Islet precursor cell (in vitro differentiated cells): ENCODE measurements at regions not wholly inside any gene's neighbourhood (a gene's known extent, or its start where the extent isn't known, plus 50 kb on each side); places are given as distances from the start of the nearest gene placed in this dataset.

Source experiments
- DNase-seq: peaks from one replicate; pipeline ENCODE4 v3.0.0-alpha.2; 2018

DNA sequence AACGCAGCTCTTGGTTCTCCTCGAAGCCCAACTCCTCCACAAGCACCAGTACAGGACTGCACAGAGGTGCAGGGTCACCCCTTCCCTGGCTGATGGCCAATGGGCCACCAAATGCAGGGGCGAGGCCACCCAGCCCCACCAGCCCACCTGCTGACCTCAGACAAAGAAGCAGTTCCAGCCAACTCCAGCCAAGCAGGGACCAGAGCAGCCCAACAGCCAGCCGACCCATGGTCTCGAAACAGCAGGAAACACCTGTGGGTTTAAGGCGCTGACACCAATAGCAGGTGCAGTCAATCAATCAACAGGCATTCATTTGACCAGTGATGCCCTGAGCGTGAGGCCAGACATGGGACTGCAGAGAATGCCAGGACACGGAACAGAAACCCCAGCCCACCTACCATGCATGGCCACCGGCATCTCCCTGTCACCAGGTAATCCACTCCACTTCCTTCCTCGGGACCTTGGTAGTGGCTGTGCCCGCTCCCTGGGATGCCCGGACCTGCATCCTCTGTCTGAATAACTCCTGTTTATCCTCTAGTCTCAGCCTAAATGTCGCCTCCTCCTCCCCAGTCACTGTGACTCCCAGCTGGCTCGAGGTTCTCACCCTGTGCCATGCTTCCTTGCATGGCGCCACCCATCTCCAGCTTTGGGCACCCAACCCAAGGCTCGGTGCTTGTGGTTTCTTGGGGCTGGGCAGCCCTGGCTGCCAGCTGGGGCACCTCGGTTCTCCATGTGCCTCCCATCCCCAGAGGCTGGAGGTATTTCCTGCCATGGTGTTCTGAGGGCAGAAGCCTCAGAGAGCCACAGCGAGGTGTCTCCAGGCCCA is 1475.4 kb downstream of the BRD1 start:
- no peak for DNase-seq

DNA sequence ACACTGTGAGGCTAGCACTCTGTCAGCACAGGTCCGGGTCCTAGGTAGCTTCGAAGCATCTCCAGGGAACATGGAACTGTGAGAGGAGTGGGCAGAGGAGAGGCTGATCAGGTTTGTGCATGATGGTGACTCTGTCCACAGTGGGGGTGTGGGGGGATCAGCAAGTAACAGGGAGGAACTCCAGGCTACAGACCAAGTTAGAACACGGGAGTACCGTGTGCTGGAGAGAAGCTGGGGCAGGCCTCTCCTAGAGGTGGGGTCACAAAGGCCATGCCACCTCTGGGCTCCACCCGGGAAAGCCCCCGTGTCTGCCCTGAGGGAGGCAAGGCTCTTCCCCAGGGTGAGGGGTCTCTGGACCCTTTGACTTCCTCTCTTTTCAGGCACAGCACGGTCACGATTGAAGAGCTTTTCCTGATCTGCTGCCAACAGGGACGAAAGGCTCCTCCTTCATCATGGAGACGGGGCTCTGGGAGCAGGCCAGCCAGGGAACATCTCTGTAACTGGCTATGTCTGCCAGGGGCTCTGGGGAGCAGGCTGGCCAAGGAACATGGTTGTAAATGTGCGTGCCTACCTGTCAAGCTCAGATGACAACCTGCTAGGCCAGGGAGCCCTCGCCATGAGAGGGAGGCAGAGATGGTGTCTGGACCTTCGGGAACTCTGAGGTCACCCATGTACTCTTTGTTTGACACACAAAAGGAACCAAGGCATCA is 1476.1 kb downstream of the BRD1 start:
- DNase-seq = no peak

DNA sequence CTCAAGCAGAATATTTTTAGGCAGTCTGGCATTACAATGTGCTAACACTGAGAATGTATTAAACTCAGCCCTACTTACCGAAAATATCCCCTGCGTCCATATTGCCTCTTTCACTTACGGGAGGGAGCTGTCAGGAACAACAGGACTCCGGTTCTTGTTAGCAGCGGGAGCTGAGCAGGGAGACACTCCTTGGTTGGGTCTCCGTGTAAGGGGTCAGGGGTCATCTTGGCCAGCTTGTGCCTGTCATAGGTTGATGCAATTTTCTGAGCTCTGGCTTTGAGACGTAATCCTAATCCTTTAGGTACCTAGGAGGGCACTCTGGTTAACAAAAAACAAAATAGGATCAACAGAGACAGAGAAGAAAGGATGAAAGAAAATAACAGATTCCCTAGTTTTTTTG is 1477.2 kb downstream of the BRD1 start:
- DNase-seq = no peak

DNA sequence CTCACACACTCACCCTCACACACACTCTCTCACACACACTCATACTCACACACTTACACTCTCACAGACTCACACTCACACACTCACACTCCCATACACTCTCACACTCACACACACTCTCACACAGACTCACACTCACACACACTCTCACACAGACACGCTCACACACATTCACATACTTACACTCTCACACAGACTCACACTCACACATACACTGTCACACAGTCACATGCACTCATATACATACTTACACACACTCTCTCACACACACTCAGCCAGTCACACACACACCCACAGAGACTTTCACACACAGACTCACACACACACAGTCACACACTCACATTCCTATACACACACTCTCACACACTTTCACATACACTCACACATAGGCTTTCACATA is 1478.8 kb downstream of the BRD1 start:
- DNase-seq = no peak

DNA sequence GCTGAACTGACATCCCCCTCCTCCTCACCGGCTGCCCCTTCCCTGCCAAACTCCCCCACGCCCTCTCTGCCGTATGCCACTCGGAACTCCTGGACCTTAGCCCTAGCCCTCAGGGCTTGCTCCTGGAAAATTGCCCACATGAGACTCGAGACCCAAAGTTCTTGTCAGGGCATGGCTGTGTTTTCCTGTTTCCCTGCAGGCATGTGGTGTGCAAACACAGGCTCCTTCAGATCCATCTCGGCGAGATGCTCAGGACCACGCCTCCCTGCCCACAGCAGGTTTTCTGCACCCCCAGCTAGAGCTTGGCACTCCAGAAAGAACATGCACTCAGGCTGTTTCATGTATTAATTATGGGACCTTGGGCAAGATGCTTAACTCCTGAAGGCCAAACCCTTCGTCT is 1480.4 kb downstream of the BRD1 start:
- DNase-seq = no peak

DNA sequence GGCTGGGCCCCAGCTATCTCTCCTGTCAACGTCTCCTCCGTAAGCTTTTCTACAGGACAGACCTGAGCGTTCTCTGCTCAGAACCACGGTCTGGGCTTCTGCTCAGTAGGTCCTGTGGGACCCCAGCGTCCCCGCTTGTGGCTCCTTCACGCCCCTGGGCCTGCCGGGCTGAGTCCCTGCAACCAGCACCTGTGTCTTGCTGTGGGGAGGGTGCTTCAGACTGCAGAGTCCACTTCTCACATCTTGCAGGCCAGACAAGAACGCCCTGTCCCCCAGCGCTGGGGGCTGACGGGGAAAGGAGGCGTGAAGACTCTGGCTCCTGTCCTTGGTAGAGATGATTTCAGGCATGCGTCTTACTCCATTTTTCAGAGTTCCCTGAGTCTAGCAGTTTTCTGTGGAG is 1480.8 kb downstream of the BRD1 start:
- no peak for DNase-seq

DNA sequence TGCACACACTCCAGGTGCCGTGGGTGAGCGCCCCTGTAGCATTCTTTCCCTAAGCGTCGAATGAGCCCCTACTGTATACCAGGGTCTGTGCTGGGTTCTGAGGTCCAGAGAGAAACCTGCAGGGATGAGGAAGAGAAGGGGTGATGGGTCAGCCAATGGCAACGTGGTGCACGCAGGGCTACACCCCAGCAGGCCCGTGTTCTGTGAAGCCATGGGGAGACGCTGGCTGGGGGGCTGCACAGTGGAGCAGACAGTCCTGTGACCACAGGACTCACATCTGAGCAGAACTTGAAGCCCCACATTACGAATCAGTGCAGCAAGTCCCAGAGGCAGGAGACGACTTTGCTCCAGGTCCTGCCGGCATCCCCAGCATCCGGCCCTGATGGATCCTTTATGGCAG is 1481.4 kb downstream of the BRD1 start:
- no peak for DNase-seq

DNA sequence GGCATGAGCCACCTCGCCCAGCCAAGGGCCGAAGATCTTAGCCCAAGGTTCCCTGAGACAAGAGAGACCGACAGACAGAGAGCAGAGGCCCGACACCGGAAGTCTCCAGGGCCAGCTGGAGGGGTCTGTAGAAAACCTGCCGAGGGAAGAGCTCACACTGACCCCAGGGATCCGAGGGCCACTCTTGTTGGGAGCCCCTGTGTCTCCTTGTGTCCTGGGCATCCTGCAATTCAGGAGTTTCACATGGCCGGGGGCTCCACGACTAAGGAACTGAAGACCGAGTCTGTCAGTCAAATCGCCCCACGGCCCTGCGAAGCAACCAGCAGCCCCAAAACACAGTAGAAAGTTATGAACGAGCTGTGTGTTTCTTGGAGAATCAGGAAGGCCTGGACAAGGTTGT is 1482.0 kb downstream of the BRD1 start:
- DNase-seq = no peak

DNA sequence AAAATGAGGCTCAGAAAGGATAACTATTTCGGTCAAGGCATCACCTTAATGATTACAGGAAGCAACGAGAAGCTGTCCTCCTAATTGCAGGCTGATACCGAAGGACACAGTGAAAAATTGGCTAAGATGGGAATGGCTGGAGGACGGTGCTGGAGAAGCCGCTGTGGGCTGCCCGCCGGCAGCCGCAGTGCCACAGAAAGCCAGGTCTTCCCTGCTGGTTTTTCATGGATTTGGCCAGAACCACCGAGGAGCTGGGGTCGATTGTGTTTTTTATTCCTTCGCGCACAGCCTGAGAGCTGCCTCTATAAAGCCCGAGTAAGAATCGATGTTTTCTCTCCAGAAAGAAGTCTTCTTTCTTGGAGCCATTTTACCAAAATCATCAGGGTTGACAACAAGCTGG is 1484.2 kb downstream of the BRD1 start:
- DNase-seq = no peak

DNA sequence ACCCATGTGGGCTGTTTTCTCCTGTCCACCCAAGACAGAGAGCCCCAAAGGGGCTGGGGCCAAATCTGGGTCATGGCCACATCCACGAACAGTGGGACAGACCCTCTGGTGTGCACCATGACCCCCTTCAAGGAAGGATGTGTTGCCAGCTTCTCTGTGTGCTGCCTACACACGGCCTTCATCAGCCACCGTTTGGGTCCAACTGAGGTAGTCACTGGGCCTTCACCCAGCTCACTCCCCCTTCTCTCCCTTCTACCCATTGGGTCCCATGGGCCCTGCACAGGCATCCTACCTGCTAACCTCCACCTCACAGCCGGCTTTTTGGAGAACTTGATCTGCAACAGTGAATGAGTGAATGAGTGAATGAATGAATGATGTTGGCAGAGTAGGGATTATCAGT is 1484.9 kb downstream of the BRD1 start:
- no peak for DNase-seq

DNA sequence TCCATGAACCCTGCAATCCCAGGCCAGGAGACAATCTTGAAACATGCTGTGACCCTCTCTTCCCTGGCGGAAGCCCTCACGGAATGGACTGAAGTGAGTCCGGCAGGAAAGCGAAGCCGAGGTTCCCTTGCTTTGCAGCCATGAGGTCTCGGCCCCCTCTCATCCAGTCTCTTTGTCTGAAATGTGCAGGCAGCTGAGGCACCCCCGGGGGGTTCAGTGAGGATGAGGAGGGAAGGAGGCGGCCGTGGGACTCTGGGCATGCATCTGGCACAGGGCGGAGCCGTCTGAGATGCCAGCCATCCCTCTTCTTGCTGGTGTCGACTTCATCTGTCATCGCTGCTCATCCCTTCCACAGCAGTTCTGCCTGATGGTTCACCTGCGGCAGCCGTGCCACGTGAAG is 1485.7 kb downstream of the BRD1 start:
- no peak for DNase-seq

DNA sequence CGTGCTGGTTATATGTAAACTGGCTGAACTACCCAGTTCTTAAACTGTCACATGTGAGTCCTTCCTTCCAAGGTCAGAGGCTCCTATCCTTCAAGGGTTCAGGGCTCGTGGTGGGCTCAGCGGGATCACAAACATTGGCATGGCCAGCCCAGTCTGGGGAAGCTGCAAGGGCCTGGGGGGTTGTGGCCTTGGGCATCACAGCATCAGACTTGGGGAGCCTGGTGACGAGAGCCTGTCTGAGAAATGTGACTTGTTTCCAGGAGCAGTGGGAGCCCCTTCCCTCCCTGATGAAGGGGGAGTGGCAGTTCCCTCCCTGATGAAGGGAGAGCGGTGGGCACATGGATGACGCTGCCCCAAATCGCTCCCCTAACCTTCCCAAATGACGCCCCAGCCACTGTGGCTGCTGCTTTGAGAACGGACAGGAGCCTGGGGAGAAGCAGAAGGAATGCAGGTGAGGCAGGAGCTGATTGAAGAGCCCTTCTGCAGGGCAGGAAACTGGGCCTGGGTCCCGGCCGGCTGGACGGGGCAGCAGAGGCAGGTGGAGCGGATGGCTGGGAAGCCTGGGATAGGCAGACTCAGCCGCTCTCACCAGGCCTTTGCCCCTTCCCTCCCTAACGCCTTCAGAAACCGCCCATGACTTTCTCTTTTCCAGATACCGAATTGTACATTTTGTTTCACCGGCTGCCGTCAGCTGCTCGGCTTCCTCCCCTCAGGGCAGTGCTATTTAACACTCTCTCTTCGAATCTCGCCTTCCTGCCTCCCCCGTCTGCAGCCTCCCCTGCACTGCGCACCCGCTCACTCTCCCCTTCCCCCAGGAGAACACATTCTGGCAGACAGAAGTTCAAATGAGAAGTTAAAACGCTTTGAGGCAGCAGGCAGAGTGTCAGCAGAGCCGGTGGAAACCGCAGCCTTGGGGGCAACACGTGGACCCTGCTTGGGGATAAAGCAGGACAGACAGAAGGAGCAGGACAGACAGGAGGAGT is 1486.7 kb downstream of the BRD1 start:
- peak; percentile 66 for DNase-seq

DNA sequence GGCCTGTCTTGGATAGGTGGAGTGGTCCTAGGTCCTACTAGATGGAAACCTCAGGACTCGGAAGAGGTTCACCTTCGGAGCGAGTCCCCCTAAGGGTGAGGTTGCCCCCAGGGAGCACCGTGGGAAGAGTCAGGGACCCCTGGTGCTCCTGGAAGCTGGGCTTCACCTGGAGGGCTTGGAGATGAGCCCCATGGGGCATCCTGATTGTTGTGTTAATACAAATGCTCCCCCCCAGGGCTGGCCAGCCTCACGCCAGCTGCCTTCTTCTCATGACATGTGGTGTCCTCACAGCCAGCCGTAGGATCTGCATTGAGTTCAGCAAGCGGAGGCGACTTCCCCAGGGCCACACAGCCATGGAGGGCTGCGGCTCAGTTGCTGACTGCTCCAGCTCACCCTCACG is 1487.5 kb downstream of the BRD1 start:
- no peak for DNase-seq

DNA sequence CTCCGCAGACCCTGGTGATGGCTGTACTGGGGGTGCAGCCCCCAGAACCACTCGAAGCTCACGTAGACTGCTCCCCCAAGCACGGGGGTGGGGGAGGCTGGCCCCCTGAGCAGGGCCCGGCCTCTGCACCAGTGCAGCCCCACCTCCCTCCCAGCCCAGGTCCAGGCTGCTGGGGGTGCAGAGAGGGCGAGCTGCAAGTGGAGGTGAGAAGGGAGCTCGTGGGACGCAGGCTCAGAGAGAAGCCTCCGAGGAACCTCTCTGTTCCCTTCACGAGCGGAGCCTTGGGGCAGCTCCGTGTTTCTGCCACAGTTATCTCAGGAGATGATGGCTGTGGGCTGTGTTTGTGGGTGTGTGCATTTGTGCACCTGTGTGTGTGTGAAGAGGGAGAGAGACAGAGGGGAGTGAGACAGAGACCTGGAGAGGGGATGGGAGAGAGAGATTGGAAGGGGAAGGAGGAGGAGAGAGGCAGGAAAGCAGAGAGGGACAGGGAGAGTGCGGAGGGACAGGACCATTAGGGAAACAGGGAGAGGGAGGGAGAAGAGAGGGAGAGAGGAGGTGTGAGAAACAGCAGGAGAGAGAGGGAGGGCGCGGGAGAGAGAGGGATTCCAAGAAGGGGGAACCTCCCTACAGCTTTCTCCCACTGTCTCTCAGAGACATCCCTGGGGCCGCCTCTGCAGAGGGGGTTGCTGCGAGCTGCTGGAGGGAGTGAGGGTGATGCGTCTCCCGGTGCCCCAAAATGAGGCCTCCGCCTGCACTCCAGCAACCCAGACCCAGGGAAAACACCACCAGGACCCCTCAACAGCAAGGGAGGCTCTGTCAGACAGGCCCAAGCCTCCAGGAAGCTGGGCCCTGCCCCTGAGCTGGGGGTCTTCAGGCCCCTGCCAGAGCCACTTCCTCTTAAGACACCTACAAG is 1488.6 kb downstream of the BRD1 start:
- no peak for DNase-seq

DNA sequence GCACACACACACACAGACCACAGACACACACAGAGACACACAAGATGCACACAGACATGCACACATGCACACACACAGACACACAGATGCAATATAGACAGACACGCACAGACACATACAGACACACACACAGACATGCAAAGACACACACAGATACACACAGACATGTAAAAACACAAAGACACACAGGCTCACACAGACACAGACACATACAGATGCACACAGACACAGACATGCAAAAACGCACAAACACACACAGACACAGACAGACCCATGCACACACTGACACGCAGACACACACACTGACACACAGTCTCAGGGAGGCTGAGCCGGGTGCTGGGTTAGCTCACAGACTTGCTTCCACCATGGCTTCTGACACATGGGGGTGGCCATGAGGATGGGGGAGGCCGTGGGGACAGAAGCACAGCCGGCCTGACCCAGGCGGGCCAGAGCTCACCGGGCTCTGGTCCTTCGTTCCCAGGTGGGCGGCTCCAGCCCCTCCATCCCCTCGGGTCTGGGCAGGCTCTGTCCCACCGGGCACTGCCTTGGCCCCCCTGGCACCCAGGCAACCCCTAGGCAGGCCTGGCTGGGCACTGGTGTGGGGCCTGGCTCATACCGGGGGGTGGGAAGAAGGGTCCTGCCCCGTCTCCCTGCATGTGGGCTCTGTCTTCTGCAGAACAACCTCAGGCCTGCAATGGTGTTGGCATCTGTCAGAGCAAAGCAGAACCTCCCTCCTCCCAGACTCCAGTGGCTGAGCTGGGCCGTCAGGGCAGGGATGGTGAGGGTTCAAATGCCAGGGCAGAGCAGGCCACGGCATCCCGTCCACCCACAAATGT is 1489.5 kb downstream of the BRD1 start:
- DNase-seq = no peak

DNA sequence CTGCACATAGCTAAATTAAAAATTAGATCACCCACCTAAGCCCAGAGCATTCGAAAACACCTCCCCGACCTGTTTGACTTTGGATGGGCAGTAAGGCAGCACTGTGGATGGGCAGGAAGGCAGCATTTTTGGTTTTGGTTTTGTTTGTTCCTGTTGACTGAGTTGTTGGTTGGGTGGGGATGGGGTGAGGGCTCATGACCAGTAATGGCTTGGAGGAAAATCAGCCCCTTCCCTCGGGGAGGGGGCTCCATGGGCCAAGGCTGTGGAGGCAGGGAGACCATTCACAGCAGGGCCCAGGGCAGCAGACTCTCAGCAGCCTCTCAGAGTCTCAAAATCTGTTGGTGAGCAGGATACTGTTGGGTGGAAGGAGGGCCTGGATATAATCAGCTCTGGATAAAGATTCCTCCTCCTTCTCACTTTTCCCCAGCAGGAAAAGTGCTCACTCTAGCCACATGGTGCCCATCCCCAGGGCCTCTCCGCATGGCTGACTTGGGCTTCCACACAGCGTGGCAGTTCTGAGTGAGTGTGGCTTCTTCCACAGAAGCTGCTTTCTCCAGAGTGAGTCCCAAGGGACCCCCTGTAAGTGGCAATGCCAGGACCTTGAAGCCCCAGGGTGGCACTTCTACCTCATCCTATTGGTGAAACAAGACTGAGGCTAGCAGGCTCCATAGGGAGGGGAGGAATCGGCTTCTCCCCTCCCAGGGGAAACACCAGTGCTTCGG is 1491.2 kb downstream of the BRD1 start:
- DNase-seq = no peak

DNA sequence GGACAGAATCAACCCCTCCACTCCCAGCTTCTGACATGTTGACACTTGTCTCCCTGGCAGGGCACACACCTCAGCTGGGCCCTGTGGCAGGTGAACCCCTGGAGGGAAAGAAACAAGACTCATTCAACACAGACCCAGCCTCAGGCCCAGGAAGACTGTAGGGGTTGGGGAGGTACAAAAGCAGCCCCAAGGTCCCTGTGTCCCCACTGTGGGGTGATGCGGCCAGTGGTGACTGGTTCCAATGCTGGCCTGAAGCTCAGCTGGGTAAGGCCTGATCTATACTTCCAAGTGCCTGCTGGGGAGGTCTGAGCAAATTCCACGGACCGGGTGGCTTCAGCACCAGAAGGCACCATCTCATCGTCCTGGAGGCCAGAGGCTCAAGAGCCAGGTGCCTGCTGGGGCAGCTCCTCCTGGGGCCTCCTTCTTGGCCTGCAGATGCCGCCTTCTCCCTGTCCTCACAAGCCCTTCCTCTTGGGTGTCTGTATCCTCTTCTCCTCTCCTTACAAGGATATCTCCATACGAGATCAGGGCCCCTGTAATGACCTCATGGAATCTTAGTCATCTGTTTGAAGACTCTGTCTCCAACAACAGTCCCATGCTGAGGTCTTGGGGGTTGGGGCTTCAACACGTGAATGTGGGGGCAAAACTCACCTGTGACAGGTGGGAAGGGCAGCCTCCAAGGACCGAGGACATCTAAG is 1492.1 kb downstream of the BRD1 start:
- DNase-seq = no peak

DNA sequence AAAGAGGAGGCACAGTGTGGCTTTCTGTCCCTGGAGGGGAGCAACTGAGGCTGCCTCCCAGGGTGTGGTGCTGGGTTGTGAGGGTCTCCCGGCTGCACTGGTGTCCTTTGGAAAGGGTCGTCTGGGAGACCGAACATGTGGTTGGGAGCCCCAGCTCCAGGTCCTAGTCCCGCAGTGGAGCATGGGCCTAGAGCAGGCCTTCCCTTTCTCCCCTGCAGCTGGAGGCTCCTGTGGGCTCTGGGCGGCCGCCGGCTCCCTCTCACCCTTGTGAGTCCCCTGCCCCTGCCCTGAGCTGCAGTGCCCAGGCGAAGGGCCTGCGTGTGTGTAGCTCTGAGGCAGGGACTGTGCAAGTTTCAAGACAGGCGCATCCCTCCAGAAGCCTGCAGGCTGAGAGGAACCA is 1492.7 kb downstream of the BRD1 start:
- DNase-seq = no peak

DNA sequence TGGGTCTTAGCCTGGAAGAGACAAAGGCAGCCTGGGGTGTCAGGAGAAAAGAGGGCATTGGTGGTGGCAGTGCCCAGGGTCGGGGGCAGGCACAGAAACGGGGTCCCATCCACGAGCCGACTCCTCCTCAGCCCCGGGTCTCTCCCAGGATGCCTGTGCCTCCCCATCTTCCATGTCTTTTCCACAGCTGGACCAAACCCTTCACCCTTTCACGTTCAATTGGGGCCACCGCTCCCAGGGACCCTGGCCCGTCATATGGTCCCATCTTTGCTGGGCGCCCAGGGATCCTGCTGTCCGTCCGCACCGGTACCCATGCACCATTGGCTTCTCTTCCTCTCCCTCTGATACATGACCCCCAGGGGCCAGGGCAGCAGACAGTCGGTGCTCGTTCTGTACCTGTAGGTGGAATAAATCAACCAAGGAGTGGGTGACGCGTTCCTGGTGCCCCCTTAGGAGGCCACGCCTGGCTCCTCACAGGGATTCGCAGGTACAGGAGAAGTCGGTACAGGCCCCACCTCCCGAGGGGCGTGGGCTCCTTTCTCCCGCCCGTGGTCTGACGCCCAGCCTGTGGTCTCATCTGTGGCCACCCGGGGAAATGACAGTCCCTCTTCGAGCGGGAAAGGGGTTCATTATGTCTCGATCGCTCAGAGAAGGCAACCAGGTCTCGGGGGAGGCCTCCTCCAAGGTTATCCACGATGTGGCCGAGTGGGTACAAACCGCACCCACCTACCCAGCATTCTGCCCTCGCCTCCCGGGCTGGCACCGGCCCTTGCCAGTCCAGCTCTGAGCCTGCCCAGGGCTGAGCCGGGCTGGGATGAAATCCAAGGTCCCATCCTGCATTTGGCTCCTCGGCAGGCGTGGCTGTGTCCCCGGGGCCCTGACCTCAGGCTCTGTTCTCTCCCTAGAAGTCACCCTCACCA is 1493.6 kb downstream of the BRD1 start:
- no peak for DNase-seq
